KBM-7 (cell line): ENCODE measurements at regions not wholly inside any gene's neighbourhood (a gene's known extent, or its start where the extent isn't known, plus 50 kb on each side); places are given as distances from the start of the nearest gene placed in this dataset.
A peak's percentile ranks its signal among the peaks of the same experiment; 100 is the strongest.

ENCODE experiments used
- DNase-seq: peaks from one replicate; pipeline ENCODE4 v3.0.0-alpha.2; 2015
- in situ Hi-C: fragments of 300-500 bp; cut with MboI; formaldehyde crosslinking; loops from 2 replicates; pipeline ENCODE4 v1.14.3; 2020; ENCODE audit warnings: low sequenced_read_pairs, low pct_unique_long_range_greater_than_20kb, mixed read lengths

GRCh38 chr5:135135530-135136226, 101.7 kb upstream of the PITX1 start:
- DNase-seq, result no peak
- in situ Hi-C loops, result no loop called here

GRCh38 chr5:135134691-135135381, 100.8 kb upstream of the PITX1 start:
- in situ Hi-C loops, result no loop called here
- DNase-seq, result no peak

GRCh38 chr5:135133698-135134515, 99.9 kb upstream of the PITX1 start:
- peak; percentile 86 for DNase-seq
- in situ Hi-C loops, result no loop called here

- DNase-seq, result no peak
- in situ Hi-C loops, result no loop called here
Measured at GRCh38 chr5:135133181-135133580, 99.2 kb upstream of the PITX1 start.

GRCh38 chr5:135131801-135132680, 98.0 kb upstream of the PITX1 start:
- in situ Hi-C loops, result no loop called here
- DNase-seq, result no peak

- no peak for DNase-seq
- in situ Hi-C loops, result no loop called here
Measured at GRCh38 chr5:135130261-135131215, 96.5 kb upstream of the PITX1 start.

DNA sequence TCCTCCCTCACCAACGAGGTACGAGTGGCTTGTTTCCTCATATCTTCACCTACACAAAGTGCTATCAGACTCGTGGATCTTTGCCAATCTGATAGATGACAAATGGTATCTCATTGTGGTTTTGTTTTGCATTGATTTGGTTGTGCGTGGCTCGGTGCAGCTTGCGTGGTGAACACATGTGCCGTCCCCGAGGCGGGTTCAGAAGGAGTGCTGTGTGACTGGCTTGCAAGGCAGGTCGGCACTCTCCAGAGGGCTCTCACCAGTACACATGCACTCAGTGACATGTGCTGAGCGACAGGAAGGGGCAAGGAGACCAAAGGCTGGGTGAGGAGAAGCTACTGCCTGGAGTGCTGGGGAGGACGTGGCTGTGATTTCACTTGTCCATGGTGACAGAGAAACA, 95.3 kb upstream of the PITX1 start:
- in situ Hi-C loops, result no loop called here
- no peak for DNase-seq

DNA sequence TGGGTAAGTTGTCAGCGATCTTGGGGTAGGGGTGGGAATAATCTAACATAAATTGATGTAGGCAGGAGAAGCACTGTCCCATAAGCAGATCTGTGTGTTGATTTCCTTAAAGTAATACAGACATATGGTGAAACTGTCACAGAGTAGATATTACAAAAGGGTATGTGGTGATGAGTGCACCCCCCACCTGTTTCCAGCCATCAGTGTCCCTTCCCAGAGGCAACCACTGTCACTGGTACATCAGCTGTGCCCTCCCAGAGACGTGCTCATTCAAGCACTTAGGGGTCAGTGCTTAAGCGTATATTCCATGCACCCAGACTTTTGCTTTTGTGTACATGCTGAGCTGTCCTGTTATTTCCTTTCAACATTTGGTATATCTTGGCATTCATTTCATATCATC, 94.3 kb upstream of the PITX1 start:
- in situ Hi-C loops, result no loop called here
- no peak for DNase-seq

DNA sequence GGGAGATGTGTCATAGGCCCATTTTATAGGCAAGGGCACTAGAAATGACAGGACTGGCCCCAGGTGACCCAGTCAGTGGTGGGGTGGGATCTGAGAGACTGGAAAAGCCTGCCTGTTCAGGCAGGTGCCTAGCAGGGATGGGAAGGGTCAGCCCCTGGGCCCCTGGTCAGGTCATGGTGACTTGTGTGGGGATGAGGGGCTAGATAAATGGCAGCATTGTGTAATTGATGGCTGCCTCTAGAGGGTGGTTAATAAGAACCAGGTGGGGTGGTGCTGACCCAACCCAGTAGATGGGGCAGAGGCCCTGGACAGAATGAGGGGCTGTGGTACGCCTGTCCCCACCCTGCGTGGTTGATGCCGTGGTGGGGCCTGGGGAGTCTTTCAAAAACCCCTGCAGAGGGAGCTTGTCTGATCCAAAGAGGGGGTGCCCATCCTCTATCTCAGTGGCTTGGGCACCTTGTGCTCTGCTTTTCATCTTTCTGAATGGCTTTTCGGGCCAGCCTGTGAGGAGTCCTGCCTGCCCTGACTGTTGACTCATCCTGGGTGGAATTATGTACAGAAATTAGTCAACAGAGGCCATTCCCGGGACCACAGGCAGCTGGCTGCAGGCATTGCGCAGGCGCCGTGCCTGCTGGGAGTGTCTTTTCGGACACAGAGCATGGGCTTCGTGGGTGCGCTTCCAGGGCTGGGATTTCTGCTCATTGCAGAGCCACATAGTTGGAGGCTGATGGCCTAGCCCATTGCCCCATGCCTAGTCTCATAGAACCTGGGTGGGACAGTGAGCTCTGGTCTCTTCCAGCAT, 93.6 kb upstream of the PITX1 start:
- in situ Hi-C loops, result no loop called here
- DNase-seq, result no peak

GRCh38 chr5:135126688-135127438, 92.8 kb upstream of the PITX1 start:
- in situ Hi-C loops, result no loop called here
- no peak for DNase-seq

DNA sequence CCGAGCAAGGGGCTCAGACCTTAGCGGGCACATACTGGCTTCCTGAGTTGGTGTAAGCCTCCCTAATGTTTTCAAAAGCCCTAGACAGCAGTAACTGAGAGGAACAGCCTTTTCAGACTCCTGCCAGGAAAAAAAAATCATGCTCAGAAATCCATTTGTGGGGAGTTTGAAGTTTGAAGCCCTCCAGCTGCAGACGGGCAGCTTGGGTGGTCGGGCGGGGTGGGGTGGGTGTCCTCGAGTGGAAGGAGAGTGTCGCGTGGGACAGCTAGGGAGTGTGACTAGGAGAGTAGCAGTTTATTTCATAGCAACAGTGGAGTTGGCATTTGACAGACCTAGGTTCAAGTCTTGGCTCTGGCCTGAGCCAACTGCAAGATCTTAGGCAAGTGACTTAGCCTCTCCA, 90.7 kb upstream of the PITX1 start:
- no peak for DNase-seq
- in situ Hi-C loops, result no loop called here

GRCh38 chr5:135124128-135124527, 90.1 kb upstream of the PITX1 start:
- in situ Hi-C loops, result no loop called here
- no peak for DNase-seq

GRCh38 chr5:135122797-135123196, 88.8 kb upstream of the PITX1 start:
- DNase-seq, result no peak
- in situ Hi-C loops, result no loop called here

GRCh38 chr5:135120951-135121350, 86.9 kb upstream of the PITX1 start:
- in situ Hi-C loops, result no loop called here
- no peak for DNase-seq

DNA sequence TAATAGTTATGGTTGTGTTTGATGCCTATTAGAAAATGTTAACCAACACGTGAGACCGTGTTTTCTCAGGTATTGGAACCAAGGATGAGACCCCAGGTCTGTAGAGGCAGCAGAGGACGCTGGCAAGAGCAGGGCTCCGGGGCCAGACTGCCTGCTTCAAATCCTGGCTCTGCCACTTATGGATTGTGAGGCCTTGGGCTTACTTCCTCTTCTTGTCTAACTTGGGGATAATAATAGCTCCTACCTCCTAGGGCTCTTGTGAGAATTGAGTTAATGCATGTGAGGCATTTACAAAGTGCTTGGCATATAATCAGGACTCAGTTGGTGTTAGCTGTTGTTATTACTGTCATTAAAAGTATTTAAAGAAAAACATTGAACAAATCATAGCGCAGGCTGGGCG, 85.5 kb upstream of the PITX1 start:
- in situ Hi-C loops, result no loop called here
- peak; percentile 56 for DNase-seq

DNA sequence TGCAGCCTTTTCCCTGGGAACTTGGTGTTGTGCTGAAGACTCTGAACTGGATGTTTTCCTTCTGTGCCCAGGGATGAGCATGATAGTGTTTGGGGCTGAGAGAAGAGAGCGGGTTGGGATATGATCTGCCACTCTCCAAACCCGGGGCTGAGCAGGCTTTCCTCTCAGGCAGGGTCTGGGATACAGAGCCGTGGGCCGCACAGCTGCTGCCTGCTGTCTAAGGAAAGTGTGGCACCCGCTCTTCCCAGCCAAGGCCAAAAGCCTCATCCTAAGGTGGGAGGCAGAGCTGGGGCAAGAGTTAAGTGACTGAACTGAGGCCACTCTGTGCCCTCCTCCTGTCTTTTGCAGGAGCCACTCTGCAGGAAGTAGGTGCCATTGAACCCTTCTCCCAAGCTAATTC, 83.6 kb upstream of the PITX1 start:
- in situ Hi-C loops, result no loop called here
- DNase-seq, result no peak

- in situ Hi-C loops, result no loop called here
- no peak for DNase-seq
Measured at GRCh38 chr5:135116160-135116561, 82.1 kb upstream of the PITX1 start.
